Endothelial cell of umbilical vein (primary cell): ENCODE measurements at regions not wholly inside any gene's neighbourhood (a gene's known extent, or its start where the extent isn't known, plus 50 kb on each side); places are given as distances from the start of the nearest gene placed in this dataset.

ENCODE experiments used
- EZH2 ChIP-seq: IDR thresholded peaks from 2 replicates; pipeline ENCODE4 v1.6.1; 2012; ENCODE audit warnings: borderline replicate concordance, low read depth, mild to moderate bottlenecking, moderate library complexity, low read length, inconsistent platforms; ENCODE audit not compliant: severe bottlenecking
- FOS ChIP-seq: IDR thresholded peaks from 2 replicates; pipeline ENCODE4 v1.6.1; 2011; ENCODE audit warnings: mild to moderate bottlenecking, low read length, moderate library complexity, borderline replicate concordance; ENCODE audit not compliant: insufficient read depth
- GATA2 ChIP-seq: IDR thresholded peaks from 2 replicates; pipeline ENCODE4 v1.7.0; 2011; ENCODE audit warnings: low read depth, mild to moderate bottlenecking, moderate library complexity, mixed read lengths, low read length; ENCODE audit not compliant: insufficient read length, insufficient read depth
- JUN ChIP-seq: IDR thresholded peaks from 2 replicates; pipeline ENCODE4 v1.6.1; 2011; ENCODE audit warnings: borderline replicate concordance, low read depth; ENCODE audit not compliant: insufficient read length, insufficient read depth
- MYC ChIP-seq: IDR thresholded peaks from one replicate; pipeline ENCODE4 v1.6.1; 2011; ENCODE audit warnings: mild to moderate bottlenecking, low read depth, low read length
- POLR2A ChIP-seq: IDR thresholded peaks from 2 replicates; pipeline ENCODE4 v1.6.1; 2012; ENCODE audit warnings: low read depth, mild to moderate bottlenecking, control low read depth, low read length
- POLR2AphosphoS5 ChIP-seq: IDR thresholded peaks from 2 replicates; pipeline ENCODE4 v1.6.1; 2012; ENCODE audit warnings: low read depth, mild to moderate bottlenecking, control low read depth, low read length, moderate library complexity; ENCODE audit not compliant: insufficient read depth
- TF ChIP-seq, protein P1 (sequence below), 2 donors: IDR thresholded peaks; 1 replicate in 1 of 2; 2 replicates in 1 of 2; pipeline ENCODE4 v1.5.1; 2011; ENCODE audit warnings: low read length in 2 of 2, mild to moderate bottlenecking in 2 of 2, moderate library complexity in 2 of 2, control low read depth in 1 of 2, inconsistent platforms in 1 of 2, low read depth in 1 of 2; ENCODE audit not compliant: insufficient read depth in 1 of 2; ENCODE audit errors: extremely low read depth in 1 of 2
- TF ChIP-seq, protein P2 (sequence below): IDR thresholded peaks from 2 replicates; pipeline ENCODE4 v1.6.1; 2011; ENCODE audit not compliant: insufficient read depth, insufficient read length

DNA sequence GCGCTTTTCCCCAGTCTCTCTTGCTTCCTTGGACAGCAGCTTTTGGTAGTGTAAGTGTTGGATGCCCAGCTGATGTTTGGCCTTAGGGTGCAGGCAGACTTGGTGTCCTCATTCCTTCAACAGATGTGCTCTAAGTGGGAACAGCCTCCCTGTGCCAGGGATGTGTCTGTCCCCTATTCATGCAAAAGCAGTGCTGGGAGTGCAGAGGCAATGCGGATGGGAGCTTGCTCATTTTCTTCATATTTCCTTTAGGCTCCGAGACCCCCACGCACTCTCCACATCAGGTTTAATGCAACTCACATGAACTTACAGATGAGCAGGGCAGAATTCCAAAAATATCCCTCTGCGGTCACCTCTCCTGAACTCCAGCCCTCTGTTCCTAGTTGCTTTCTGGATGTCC, 96.1 kb downstream of the IER5 start:
- TF ChIP-seq EZH2 (no peak), POLR2AphosphoS5 (no peak), MYC (no peak), FOS (no peak), POLR2A (no peak), JUN (no peak), GATA2 (no peak)
- TF ChIP-seq, protein P1, sequence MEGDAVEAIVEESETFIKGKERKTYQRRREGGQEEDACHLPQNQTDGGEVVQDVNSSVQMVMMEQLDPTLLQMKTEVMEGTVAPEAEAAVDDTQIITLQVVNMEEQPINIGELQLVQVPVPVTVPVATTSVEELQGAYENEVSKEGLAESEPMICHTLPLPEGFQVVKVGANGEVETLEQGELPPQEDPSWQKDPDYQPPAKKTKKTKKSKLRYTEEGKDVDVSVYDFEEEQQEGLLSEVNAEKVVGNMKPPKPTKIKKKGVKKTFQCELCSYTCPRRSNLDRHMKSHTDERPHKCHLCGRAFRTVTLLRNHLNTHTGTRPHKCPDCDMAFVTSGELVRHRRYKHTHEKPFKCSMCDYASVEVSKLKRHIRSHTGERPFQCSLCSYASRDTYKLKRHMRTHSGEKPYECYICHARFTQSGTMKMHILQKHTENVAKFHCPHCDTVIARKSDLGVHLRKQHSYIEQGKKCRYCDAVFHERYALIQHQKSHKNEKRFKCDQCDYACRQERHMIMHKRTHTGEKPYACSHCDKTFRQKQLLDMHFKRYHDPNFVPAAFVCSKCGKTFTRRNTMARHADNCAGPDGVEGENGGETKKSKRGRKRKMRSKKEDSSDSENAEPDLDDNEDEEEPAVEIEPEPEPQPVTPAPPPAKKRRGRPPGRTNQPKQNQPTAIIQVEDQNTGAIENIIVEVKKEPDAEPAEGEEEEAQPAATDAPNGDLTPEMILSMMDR (IDR thresholded peaks at IDR 0.05; ENCODE audit: extremely low read depth in 1 of 2, insufficient read depth in 1 of 2, low read depth in 1 of 2, low read length in 2 of 2), result no peak
- TF ChIP-seq, protein P2, sequence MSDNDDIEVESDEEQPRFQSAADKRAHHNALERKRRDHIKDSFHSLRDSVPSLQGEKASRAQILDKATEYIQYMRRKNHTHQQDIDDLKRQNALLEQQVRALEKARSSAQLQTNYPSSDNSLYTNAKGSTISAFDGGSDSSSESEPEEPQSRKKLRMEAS, result no peak
